GM10248 (cell line): ENCODE measurements at regions not wholly inside any gene's neighbourhood (a gene's known extent, or its start where the extent isn't known, plus 50 kb on each side); places are given as distances from the start of the nearest gene placed in this dataset.

ENCODE experiments used
- CTCF ChIA-PET: fragments of 300-600 bp; sonication (Branson Sonifier 250); formaldehyde crosslinking; extraction: SDS; loops from one replicate; lab custom pipeline; 2021; ENCODE audit warnings: antibody characterized with exemption; lab: Yijun Ruan, JAX
- POLR2A ChIA-PET: fragments of 350-650 bp; sonication (Branson Sonifier 250); formaldehyde crosslinking; extraction: SDS; loops from one replicate; lab custom pipeline; 2020; ENCODE audit warnings: antibody characterized with exemption; lab: Yijun Ruan, JAX
- DNase-seq: peaks from one replicate; pipeline ENCODE4 v3.0.0; 2012; ENCODE audit errors: extremely low spot score
- TF ChIP-seq, protein P1 (sequence below): IDR thresholded peaks from 2 replicates; pipeline ENCODE4 v1.5.1; 2012; ENCODE audit warnings: mild to moderate bottlenecking, low read depth; ENCODE audit errors: extremely low read depth, missing control alignments, control extremely low read depth

DNA sequence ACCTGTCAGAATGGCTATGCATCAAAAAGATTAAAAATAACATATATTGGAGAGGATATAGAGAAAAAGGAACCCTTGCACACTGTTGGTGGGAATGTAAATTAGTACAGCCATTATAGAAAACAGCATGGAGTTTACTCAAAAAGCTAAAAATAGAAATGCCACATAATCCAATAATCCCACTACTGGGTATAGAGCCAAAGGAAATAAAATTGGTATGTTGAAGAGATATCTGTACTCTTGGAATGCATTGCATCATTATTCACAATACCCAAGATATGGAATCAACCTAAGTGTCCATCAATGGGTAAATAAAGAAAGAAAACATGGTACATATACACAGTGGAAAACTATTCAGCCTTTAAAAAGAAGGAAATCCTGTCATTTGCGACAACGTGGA, 77.2 kb downstream of the C1D start:
- TF ChIP-seq, protein P1, sequence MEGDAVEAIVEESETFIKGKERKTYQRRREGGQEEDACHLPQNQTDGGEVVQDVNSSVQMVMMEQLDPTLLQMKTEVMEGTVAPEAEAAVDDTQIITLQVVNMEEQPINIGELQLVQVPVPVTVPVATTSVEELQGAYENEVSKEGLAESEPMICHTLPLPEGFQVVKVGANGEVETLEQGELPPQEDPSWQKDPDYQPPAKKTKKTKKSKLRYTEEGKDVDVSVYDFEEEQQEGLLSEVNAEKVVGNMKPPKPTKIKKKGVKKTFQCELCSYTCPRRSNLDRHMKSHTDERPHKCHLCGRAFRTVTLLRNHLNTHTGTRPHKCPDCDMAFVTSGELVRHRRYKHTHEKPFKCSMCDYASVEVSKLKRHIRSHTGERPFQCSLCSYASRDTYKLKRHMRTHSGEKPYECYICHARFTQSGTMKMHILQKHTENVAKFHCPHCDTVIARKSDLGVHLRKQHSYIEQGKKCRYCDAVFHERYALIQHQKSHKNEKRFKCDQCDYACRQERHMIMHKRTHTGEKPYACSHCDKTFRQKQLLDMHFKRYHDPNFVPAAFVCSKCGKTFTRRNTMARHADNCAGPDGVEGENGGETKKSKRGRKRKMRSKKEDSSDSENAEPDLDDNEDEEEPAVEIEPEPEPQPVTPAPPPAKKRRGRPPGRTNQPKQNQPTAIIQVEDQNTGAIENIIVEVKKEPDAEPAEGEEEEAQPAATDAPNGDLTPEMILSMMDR: no peak

DNA sequence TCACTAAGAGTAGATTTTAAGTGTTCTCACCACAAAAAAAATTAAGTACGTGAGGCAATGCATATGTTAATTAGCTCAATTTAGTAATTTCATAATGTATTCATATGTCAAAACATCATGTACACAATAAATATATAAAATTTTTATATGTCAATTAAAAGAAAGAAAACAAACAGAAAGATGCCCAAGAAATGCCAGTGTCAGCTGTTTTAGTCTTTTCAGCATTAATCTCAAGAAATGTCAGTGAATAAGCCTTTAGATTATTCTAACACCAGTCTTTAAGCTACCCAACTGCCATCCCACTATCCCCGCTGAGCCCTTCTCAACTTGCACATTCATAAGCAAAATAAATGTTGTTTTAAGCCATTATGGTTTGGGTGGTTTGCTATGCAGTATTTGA, 76.5 kb downstream of the C1D start:
- ChIA-PET POLR2A (no interaction called here), CTCF (interaction anchor here (1.0 to 1.6 kb wide), 4 partner anchors 11 to 45 kb away, joined by 3 to 7 read pairs (median 4); no protein-coding TSS in a partner anchor)
- DNase-seq: no peak
- TF ChIP-seq, protein P1: no peak

More for the DNA sequence above, 77.2 kb downstream of the C1D start:
- ChIA-PET POLR2A (no interaction called here), CTCF (interaction anchor here (1.4 to 1.6 kb wide), 2 partner anchors 13 to 46 kb away, joined by 5 to 7 read pairs; no protein-coding TSS in a partner anchor)
- DNase-seq: no peak
